ENCODE measurements at regions not wholly inside any gene's neighbourhood (a gene's known extent, or its start where the extent isn't known, plus 50 kb on each side); places are given as distances from the start of the nearest gene placed in this dataset.
A peak's percentile ranks its signal among the peaks of the same experiment; 100 is the strongest.

DNA sequence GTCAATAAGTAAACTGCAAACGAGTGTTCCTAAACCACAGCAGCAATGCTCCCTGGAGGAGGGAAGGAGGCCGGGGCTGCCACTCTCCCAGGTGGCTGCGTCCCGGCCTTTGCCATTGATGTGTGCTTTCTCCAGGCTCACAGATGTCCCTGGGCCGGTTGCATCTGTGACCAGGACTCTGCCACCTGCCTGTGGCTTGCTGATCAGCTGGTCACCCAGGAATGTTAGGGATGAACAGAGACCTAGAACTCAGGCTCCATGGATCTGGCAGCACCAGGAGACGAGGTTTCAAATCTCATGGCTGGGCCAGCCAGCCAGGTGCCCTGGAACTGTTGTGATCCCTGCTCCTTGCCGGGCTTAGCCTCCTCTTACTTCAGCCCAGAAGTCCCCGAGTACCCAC, 65.7 kb downstream of the KLF15 start:
- Histone ChIP-seq H4K5ac (ENCODE audit: insufficient read length, low read depth, low read length) (no peak overlapping the region), H3K9me3 (ENCODE audit: insufficient read depth in 2 of 2, low read depth in 1 of 2, low read length in 1 of 2) (no peaks in the 10 kb centered on the region), H4K8ac (ENCODE audit: extremely low read depth, insufficient read depth, low read length) (no peak overlapping the region), H3K4me1 (replicated peaks in 1 of 4; ENCODE audit: control insufficient read depth in 3 of 4, insufficient read depth in 4 of 4, low read length in 3 of 4) (peaks cover 2 to 18% (median 10%) of the 10 kb centered on the region in 4 experiments; a peak in 6 of 7 replicates), H2AFZ (ENCODE audit: low read length) (no peak overlapping the region), H2AK5ac (ENCODE audit: low read depth, low read length) (no peak overlapping the region), H3K4me3 (ENCODE audit: extremely low read depth in 1 of 4, insufficient read depth in 2 of 4, low read depth in 3 of 4, low read length in 4 of 4) (no peak overlapping the region), H3K4me2 (ENCODE audit: insufficient read depth in 1 of 2, low read depth in 2 of 2, low read length in 2 of 2) (no peak overlapping the region), H3K18ac (ENCODE audit: extremely low read depth, low read length) (no peak overlapping the region), H3K36me3 (ENCODE audit: control insufficient read depth in 2 of 4, insufficient read depth in 4 of 4, low read length in 3 of 4) (no peaks in the 10 kb centered on the region), H3K9ac (replicated peaks in 1 of 4; ENCODE audit: extremely low read depth in 1 of 4, low read depth in 3 of 4, low read length in 3 of 4) (no peak overlapping the region), H3K23me2 (ENCODE audit: low read depth, low read length) (peaks cover 7% of the 10 kb centered on the region; the same call in 1 of the 2 replicates), H2BK15ac (ENCODE audit: low read length) (0 out of 2 replicates have a peak overlapping the region, but pooled peaks have one; percentile 23), H2BK12ac (ENCODE audit: low read depth, low read length) (no peak overlapping the region), H2BK20ac (ENCODE audit: low read length) (no peak overlapping the region), H3K14ac (ENCODE audit: insufficient read length) (no peak overlapping the region), H4K91ac (replicated peaks; ENCODE audit: insufficient read length, low read length) (no peak overlapping the region), H3K27me3 (replicated peaks in 1 of 4; ENCODE audit: control insufficient read depth in 3 of 4, extremely low read depth in 1 of 4, insufficient read depth in 3 of 4, low read length in 3 of 4) (peaks cover 0 to 24% (median 8%) of the 10 kb centered on the region in 4 experiments; a peak in 6 of 7 replicates), H2BK5ac (ENCODE audit: low read depth, low read length) (no peak overlapping the region; the same call in 1 of the 2 replicates), H4K20me1 (replicated peaks in 1 of 2; ENCODE audit: control insufficient read depth in 1 of 2, insufficient read depth in 2 of 2, low read length in 2 of 2) (no peaks in the 10 kb centered on the region), H3K79me2 (ENCODE audit: control insufficient read depth in 1 of 2, insufficient read depth in 2 of 2, low read length in 2 of 2) (no peaks in the 10 kb centered on the region), H3K56ac (replicated peaks; ENCODE audit: insufficient read length, low read depth, low read length) (no peak overlapping the region), H2BK120ac (replicated peaks; ENCODE audit: low read depth, low read length) (no peak overlapping the region), H3K23ac (ENCODE audit: insufficient read length) (no peak overlapping the region), H3K79me1 (ENCODE audit: low read depth, low read length) (no peaks in the 10 kb centered on the region), H3K27ac (ENCODE audit: low read depth, low read length) (no peak overlapping the region), H3K4ac (replicated peaks; ENCODE audit: insufficient read length, low read depth, low read length) (no peak overlapping the region)
- CTCF ChIA-PET (ENCODE audit: partially characterized antibody): no interaction called here
- no peak for FAIRE-seq
- DNase-seq (ENCODE audit: low read depth in 1 of 2, low spot score in 2 of 2): no peak
- TF ChIP-seq SIX5 (IDR thresholded peaks at IDR 0.05; ENCODE audit: low read depth, low read length) (no peak), SAP30 (IDR thresholded peaks at IDR 0.05; ENCODE audit: insufficient read depth, insufficient replicate concordance, low read length) (no peak), TEAD4 (IDR thresholded peaks at IDR 0.05; ENCODE audit: low read depth, low read length) (peak; percentile 9; the same call in 1 of the 2 replicates), BACH1 (IDR thresholded peaks at IDR 0.05; ENCODE audit: low read length) (no peak)
- 86% methylated on average over 8 of the region's 8 CpGs; no CpG with 5 or more reads in 1 of the 2 experiments for WGBS, 2 experiments (ENCODE audit: extremely low coverage in 1 of 2, insufficient coverage in 1 of 2, insufficient read length in 1 of 2, insufficient replicate concordance in 2 of 2, low coverage in 1 of 2, low lambda C conversion rate in 2 of 2, missing lambda C conversion rate in 1 of 2)
- POLR2A ChIA-PET (ENCODE audit: partially characterized antibody): no interaction called here
